Stimulated activated CD4-positive, alpha-beta T cell treated with anti-CD3 and anti-CD28 coated beads, Interleukin-12 subunit alpha, Interleukin-12 subunit beta, amount 100 ng/mL, for 4 hours (primary cell): ENCODE measurements at regions not wholly inside any gene's neighbourhood (a gene's known extent, or its start where the extent isn't known, plus 50 kb on each side); places are given as distances from the start of the nearest gene placed in this dataset.
"Not testable (repeated sequence)": the region's sequence is repeated elsewhere in the genome, so short reads cannot be mapped to it uniquely, and the experiment has no call there.

Source experiments
- DNase-seq: peaks from one replicate; pipeline ENCODE4 v3.0.0-alpha.2; 2020

DNA sequence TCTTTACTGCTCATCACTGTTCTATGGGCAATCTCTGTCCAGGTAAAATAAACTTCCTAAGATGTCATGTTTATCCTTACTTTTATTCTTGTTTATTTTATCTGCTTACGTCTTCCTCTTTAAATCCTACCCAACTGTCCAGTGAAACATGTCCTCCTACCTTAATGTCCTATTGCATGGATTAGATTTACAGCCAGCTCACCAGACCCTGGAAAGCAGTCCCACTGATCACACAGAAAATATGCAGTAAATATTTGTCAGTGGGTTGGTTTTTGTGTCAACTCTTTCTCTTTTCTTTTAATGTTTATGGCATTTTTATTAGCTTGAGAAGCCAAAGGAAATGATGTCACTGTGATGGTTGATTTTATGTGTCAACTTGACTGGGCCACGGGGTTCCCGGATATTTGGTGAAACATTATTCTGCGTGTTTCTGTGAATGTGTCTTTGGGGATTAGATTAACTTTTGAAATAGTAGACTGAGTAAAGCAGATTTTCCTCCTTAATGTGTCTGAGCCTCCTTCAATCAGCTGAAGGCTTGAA lies 258.3 kb downstream of the SRGAP2C start:
- DNase-seq, result no peak

DNA sequence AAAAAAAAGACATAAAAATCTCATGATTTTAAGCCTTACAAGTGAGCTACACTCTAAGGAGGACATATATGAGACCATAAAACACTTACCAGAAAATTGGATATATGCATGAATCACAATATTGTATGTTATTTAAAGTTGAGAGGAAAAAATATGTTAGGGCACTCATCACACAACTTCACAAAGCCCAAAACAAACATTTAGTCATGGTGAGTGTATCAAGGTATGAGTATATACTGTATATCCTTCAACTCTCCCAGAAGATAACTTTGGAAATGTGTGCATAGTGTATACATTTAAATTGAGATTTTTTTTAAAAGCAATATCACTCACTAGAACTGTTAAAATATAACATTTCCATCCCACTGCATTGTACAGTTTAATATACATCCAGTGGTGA lies 259.3 kb downstream of the SRGAP2C start:
- no peak for DNase-seq

DNA sequence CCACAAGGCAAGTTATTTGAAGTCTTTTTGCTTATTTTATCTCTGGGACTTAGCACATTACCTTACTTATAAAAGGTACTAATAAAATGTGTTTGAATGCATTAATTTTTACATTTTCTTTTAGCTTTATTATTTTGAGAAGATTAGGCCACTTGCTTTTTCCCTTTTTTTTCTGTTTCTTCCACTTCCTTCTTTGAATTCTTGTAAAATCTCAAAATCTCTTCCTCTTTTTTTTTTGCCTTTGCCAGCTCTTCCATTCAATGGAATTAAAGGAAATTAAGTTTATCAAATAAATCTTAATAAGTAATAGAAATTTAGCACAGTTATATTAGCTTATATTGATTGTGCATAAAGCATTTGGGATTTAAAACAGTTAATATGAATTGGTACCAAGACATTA lies 260.9 kb downstream of the SRGAP2C start:
- DNase-seq, result no peak

- DNase-seq, result not testable (repeated sequence)
Observed at GRCh38 chr1:121447280-121447923, 262.6 kb downstream of the SRGAP2C start.

DNA sequence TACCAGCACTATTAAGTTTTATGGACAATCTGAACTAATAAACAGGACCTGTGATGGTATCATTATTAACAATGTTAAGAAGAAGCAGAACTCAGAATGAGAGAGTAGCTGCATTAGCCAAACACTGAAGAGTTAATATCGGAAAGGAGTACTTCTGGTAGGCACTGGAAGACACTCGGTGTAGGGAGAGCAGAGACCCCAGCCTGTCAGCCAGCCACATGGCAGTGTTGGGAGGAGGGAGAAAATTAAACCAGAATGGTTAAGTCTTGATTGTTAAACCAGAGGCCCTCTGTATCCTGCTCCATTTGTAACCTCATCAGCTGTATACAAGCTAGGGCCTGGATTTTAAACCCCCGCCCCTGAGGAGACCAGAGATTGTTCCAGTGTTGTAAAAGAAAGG lies 263.3 kb downstream of the SRGAP2C start:
- DNase-seq, result not testable (repeated sequence)

DNA sequence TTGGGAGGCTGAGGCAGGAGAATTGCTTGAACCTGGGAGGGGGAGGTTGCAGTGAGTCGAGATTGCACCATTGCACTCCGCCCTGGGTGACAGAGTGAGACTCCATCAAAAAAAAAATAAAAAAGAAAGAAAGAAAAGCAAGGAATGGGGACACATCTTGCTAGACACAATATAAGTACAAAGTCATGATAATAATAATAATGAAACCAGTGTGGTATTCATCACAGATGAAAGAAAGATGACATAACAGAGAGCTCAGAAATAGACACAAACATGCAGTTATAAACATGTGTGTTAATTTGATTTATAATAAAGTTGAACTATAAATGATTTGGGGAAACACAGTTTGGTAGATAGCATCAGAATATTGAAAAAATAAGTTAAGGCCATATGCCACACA lies 264.1 kb downstream of the SRGAP2C start:
- DNase-seq, result no peak

DNA sequence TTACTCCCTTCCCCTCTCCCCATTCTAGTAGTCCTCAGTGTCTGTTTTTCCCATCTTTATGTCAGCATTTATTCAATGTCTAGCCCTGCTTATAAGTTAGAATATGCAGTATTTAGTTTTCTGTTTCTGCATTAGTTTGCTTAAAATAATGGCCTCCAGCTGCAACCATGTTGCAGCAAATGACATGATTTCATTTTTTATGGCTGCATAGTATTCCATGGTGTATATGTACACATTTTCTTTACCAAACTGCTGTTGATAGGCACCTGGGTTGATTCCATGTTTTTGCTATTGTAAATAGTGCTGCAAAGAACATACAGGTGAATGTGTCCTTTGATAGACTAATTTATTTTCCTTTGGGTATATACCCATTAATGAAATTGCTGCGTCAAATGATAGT lies 267.7 kb downstream of the SRGAP2C start:
- DNase-seq, result no peak

DNA sequence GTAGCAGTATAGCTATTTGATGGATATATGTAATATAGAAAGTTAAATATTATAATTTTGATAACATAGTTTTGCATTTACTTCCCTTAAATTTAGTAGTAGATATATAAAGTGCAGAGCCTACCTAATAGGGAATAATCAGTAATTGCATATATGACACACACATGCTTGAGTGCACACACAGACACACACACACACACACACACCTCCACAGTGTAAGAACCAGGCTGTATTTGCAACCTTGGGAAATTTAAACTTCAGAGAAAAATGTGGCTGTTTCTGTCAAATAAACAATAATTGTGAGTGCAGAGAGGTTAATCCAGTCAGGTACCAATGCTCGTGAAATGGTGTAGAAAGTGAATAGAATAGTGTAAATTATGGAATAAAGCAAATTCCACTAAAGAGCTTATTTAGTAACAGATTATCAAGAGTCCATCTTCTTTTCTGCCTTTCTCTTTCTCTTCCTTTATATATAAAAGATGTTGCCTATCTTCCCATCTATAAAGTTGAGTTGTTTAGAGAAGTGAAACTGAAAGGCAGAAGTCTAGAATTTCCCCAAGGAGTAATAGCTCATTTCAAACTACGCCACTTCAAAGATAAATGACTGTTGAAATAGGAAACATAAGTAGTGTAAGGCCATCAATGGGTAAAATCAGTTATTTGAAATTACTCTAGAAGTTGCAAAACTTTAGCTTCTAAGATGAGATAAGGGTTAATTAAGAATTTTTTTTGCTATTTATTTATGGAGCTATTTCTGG lies 273.7 kb downstream of the SRGAP2C start:
- no peak for DNase-seq

DNA sequence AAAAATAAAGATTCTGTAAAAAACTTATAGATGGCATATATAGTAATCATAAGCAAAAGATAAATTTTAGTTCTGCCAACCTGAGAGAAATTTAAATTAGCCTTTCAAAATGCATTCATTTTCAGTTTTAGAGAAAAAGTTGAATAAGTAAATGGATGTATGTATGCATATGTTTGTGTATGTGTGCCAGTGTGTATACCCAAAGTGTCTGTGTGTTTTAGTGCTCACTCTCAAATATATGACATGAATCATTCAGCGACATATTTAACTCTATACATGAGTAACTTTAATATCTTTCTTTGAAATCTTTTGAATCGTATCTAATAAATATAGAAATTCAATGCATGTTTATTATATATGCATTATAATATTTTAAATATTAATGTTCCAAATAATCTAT lies 274.5 kb downstream of the SRGAP2C start:
- DNase-seq, result no peak

- DNase-seq, result not testable (repeated sequence)
Observed at GRCh38 chr1:121469395-121469794, 284.6 kb downstream of the SRGAP2C start.

- not testable (repeated sequence) for DNase-seq
Observed at GRCh38 chr1:121470401-121470800, 285.6 kb downstream of the SRGAP2C start.

DNA sequence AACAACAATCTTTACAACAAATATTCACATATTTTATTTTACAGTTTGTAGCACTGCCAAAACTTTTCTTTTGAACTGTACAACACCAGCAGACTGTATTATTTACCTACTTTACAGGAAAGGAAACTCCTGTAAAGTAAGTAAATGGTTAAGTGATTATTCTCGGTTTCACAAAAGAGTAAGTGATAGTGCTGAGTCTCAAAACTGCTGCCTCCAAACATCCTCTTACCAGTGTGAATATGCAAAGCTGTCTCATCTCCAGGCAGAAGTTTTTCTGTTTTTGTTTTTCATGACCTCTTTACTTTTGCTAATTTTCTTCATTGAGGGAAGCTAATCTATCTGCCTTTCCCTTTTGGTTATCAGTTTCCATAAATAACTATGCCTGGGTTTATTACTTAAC lies 286.7 kb downstream of the SRGAP2C start:
- no peak for DNase-seq

- no peak for DNase-seq
Observed at GRCh38 chr1:121472017-121472416, 287.2 kb downstream of the SRGAP2C start.

DNA sequence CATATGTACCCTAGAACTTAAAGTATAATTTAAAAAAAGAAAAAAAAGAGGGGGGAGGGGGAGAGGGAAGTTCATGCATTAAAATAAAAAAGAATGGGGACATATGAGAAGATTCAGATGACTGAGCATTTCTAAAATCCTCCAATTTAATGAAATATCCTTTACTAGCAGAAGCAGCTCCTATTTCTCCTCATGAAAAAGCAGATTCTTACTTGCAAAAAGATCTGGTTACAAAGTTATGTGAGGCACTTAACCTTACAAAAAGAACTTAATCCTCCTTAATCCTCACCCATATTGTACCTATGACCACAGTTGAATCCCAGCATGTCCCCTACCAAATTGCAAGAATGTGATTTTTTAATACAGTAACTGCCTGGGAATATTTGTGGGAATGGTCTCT lies 298.5 kb downstream of the SRGAP2C start:
- no peak for DNase-seq

- no peak for DNase-seq
Observed at GRCh38 chr1:121483961-121484424, 299.2 kb downstream of the SRGAP2C start.

DNA sequence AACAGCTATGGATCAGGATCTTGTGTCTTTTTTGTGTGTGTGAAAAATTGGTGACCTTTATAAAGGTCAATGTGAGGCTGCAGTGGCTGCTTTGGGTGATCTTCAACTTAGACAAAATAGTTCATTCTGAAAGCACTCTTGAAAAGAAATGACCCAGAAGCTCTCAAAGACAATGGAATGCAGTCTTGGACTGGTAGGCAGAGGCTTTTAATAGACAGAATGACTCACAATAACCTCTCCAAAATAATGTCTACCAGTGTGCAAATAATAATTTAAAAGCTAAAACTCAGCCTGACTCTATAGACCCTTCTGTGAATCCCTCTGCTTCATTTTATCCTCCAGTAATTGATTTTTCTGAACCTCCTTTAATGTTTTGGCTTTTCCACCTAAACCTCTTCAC lies 310.0 kb downstream of the SRGAP2C start:
- not testable (repeated sequence) for DNase-seq

DNA sequence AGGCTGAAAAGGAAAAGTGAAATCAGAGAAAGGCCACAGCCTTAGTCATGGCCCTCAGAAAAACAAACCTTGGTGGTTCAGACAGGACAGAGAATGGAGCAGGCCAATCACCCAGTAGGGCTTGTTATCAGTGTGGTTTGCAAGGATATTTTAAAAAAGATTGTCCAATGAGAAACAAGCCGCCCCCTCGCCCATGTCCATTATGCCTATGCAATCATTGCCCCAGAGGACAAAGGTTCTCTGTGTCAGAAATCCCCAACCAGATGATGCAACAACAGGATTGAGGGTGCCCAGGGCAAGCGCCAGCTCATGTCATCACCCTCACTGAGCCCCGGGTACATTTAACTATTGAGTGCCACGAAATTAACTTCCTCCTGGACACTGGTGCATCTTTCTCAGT lies 326.7 kb downstream of the SRGAP2C start:
- DNase-seq, result not testable (repeated sequence)

DNA sequence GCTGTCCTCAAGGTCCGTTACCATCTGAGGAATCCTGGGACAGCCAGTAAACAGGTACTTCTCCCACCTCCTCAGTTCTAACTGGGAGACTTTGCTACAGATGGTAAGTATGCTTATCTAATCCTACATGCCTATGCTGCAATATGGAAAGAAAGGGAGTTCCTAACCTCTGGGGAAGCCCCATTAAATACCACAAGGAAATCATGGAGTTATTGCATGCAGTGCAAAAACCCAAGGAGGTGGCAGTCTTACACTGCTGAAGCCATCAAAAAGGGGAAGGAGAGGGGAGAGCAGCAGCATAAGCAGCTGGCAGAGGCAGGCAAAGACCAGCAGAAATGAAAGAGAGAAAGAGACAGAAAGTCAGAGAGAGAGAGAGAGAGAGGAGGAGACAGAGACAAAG lies 327.1 kb downstream of the SRGAP2C start:
- not testable (repeated sequence) for DNase-seq

DNA sequence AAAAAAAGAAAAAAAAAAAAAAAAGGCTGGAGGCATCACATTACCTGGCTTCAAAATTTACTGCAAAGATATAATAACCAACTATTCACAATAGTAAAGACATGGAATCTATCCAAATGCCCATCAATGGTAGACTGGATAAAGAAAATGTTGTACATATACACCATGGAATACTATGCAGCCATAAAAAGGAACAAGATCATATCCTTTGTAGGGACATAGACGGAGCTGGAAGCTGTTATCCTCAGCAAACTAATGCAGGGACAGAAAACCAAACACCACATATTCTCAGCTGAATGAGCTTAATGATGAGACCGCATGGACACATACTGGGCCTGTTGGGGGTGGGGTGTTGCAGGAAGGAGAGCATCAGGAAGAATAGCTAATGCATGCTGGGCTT lies 330.5 kb downstream of the SRGAP2C start:
- no peak for DNase-seq

DNA sequence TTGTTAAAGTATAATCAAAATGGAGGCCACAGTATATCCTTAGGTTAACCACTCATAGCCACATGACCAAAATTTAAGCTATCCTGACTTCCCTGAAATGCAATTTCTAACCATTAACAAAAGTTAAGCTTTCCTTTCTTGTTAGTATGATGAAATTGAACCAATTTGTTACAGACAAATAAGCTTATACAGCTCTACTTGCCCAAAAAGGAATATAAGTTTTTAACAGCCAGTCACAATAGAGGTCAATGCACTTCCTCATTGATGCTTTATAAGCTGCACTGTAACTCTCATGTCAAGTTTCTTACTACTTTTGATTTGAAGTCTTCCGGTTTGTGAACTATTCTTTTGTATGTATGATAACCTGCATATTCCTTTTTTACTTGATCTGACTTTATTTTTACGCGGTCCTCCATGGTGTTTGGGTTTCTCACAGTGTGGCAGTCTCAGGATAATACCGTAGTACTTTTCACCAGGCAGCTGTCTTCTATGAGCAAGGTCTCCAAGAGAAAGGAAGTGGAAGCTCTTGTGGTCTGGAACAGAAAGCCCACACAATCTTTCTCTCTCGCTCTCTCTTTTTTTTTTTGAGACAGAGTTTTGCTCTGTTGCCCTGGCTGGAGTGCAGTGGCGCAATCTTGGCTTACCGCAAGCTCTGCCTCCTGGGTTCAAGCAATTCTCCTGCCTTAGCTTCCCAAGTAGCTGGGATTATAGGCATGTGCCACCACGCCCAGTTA lies 331.6 kb downstream of the SRGAP2C start:
- no peak for DNase-seq

DNA sequence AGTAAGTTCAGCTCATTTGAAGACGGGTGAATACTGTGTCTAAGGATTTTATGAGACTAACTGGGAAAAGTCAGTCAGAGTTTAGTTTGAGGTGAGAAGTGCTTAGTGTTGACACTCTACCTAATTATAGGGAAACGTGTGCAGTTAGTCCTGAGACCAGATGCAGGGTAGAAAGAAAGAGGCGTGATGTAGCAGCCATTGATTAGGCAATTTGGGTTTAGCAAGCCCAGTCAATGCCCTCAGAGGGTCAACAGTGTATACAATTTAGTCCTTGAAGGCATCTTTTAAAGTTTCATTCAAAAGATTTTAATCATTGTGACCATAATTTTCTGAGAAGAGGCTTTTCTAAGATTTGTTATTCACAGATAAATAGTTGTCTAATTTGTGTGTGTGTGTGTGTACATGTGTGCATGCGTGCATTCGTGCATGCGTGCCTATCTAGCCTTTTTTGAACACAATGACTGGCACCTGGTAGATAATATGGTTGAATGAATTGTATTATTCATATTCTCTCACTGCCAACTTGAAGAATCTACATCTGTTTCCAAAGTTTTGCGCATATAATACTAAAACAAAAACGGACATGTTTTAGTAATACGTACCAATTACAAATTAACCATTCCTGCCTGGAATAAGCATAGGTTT lies 332.9 kb downstream of the SRGAP2C start:
- DNase-seq, result no peak

DNA sequence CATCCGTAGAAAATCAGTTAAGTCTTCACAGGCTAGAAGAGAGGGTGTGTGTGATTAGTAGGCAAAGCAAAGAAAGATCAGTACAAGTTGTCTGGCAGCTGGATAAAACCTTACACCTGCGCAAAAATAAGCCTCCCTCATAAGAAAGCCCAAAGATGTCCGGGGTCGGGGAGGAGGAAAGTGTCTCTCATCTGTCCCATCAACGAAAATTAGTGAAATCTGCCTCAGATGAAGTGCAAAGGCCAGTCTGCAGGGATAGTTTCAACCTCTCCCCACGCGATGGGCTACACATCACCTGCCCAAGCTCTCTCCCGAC lies 333.9 kb downstream of the SRGAP2C start:
- DNase-seq, result no peak

DNA sequence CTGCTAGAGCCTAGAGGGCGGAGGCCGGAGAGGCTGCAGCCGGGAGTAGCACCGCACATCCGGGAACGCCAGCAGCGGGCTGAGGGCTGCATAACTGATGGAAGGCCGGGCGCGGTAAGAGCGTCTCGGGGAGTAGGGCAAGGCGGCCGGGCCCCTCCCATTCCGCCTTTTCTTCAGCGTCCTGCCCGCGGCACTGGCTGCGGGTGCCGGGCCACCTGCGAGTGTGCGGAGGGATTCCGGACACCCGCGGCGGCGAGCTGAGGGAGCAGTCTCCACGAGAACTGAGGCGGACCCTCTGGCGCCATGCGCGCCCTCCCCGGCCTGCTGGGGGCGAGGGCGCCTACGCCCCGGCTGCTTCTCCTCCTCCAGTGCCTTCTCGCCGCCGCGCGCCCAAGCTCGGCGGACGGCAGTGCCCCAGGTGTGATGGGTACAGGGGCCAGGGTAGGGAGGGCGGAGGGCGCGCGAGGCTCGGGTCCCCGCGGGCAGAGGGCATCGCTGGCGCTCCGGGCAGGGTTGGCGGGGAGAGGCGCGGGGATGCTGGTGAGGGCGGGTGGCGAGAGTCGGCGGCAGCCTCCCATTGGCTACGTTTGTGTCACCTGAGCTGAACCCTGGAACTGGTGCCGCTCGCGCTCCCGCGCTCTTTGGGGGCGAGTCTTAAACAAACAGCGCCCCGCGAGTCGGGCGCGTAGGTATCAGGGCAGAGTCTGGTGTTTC lies 334.4 kb downstream of the SRGAP2C start:
- peak; percentile 75 for DNase-seq
